Left lung (tissue), 4 donors: ENCODE measurements at regions not wholly inside any gene's neighbourhood (a gene's known extent, or its start where the extent isn't known, plus 50 kb on each side); places are given as distances from the start of the nearest gene placed in this dataset.
A peak's percentile ranks its signal among the peaks of the same experiment; 100 is the strongest.
"Not testable (repeated sequence)": the region's sequence is repeated elsewhere in the genome, so short reads cannot be mapped to it uniquely, and the experiment has no call there.

Experiments used
- ATAC-seq: fragments of 200-7000 bp; cut with Tn5 transposase; one replicate; pipeline ENCODE4 v1.9.1; 2020; ENCODE audit warnings: moderate library complexity
- DNase-seq, 4 donors: peaks; one replicate each; pipeline ENCODE4 v3.0.0-alpha.2; 2013 to 2020
- H3K27ac ChIP-seq, 2 donors: fragments of 200-600 bp; sonication (generic) in 1 of 2; one replicate each; pipeline versions ENCODE4 v1.5.0 to v1.8.0; 2020 to 2021
- H3K27me3 ChIP-seq, 2 donors: fragments of 200-600 bp; sonication (generic) in 1 of 2; one replicate each; pipeline versions ENCODE4 v1.5.0 to v1.8.0; 2020 to 2021
- H3K36me3 ChIP-seq, 2 donors: fragments of 200-600 bp; sonication (generic) in 1 of 2; one replicate each; pipeline versions ENCODE4 v1.5.0 to v1.8.0; 2020 to 2021
- H3K4me1 ChIP-seq, 2 donors: fragments of 200-600 bp; one replicate each; pipeline ENCODE4 v1.8.0; 2021
- H3K4me3 ChIP-seq, 2 donors: fragments of 200-600 bp; sonication (generic) in 1 of 2; one replicate each; pipeline versions ENCODE4 v1.5.0 to v1.8.0; 2020 to 2021; ENCODE audit warnings: mild to moderate bottlenecking in 1 of 2
- H3K9me3 ChIP-seq, 2 donors: fragments of 200-600 bp; sonication (generic) in 1 of 2; one replicate each; pipeline versions ENCODE4 v1.5.0 to v1.8.0; 2020 to 2021
- CTCF ChIP-seq, 2 donors: fragments of 200-600 bp; sonication (generic) in 1 of 2; IDR thresholded peaks; one replicate each; pipeline versions ENCODE4 v1.5.0 to v1.8.0; 2021; ENCODE audit warnings: antibody characterized with exemption in 2 of 2
- intact Hi-C, 2 donors: fragments of 100-400 bp; cut with DNase I; formaldehyde crosslinking; loops; one replicate each; pipeline versions ENCODE4 v1.11.2 to v1.14.2; 2022
- donor health status: DM: no; HTN: yes; CAD: no.
- donor health status: DM: no; HTN: no; CAD: no.

- TF ChIP-seq CTCF (IDR thresholded peaks at IDR 0.05) = no peak
Observed at GRCh38 chr5:118511846-118512245, 476.5 kb downstream of the DTWD2 start.

GRCh38 chr5:118506217-118506852 is 482.0 kb downstream of the DTWD2 start:
- Histone ChIP-seq H3K27ac (no peak overlapping the region), H3K9me3 (peaks cover 0 to 26% of the 10 kb centered on the region in 2 donors), H3K4me3 (no peak overlapping the region), H3K4me1 (no peaks in the 10 kb centered on the region), H3K27me3 (no peaks in the 10 kb centered on the region), H3K36me3 (no peaks in the 10 kb centered on the region)
- no peak for ATAC-seq
- DNase-seq = no peak
- no peak for TF ChIP-seq CTCF (IDR thresholded peaks at IDR 0.05)
- intact Hi-C loops = no loop called here

More at GRCh38 chr5:118511846-118512245, 476.5 kb downstream of the DTWD2 start:
- H3K9me3 ChIP-seq = no peaks in the 10 kb centered on the region
- no peaks in the 10 kb centered on the region for H3K36me3 ChIP-seq
- intact Hi-C loops = no loop called here
- H3K4me1 ChIP-seq = no peaks in the 10 kb centered on the region
- ATAC-seq = no peak
- no peak for DNase-seq
- no peaks in the 10 kb centered on the region for H3K27me3 ChIP-seq
- H3K4me3 ChIP-seq = no peak overlapping the region
- no peak overlapping the region for H3K27ac ChIP-seq

GRCh38 chr5:118502232-118502631 is 486.1 kb downstream of the DTWD2 start:
- DNase-seq, H3K27ac ChIP-seq, H3K36me3 ChIP-seq, intact Hi-C loops, H3K4me1 ChIP-seq, ATAC-seq, H3K27me3 ChIP-seq, H3K4me3 ChIP-seq: not testable (repeated sequence)
- peaks cover 0 to 29% of the 10 kb centered on the region in 2 donors for H3K9me3 ChIP-seq

GRCh38 chr5:118491351-118491750 is 497.0 kb downstream of the DTWD2 start:
- peaks cover 0 to 4% of the 10 kb centered on the region in 2 donors for H3K9me3 ChIP-seq
- H3K4me3 ChIP-seq = no peak overlapping the region
- intact Hi-C loops = no loop called here
- no peaks in the 10 kb centered on the region for H3K36me3 ChIP-seq
- ATAC-seq (no peak), DNase-seq (no peak)
- no peaks in the 10 kb centered on the region for H3K4me1 ChIP-seq
- no peak overlapping the region for H3K27ac ChIP-seq
- TF ChIP-seq CTCF (IDR thresholded peaks at IDR 0.05) = no peak
- no peaks in the 10 kb centered on the region for H3K27me3 ChIP-seq

GRCh38 chr5:118486647-118487225 is 501.6 kb downstream of the DTWD2 start:
- Histone ChIP-seq H3K4me1 (no peaks in the 10 kb centered on the region), H3K27me3 (no peaks in the 10 kb centered on the region), H3K27ac (no peak overlapping the region), H3K9me3 (peaks cover 0 to 12% of the 10 kb centered on the region in 2 donors), H3K4me3 (no peak overlapping the region), H3K36me3 (no peaks in the 10 kb centered on the region)
- ATAC-seq (no peak), DNase-seq (peak in 2 of 4 donors; percentile 1 to 7)
- no peak for TF ChIP-seq CTCF (IDR thresholded peaks at IDR 0.05)
- intact Hi-C loops = no loop called here
